ENCODE measurements at regions not wholly inside any gene's neighbourhood (a gene's known extent, or its start where the extent isn't known, plus 50 kb on each side); places are given as distances from the start of the nearest gene placed in this dataset.
"Not testable (repeated sequence)": the region's sequence is repeated elsewhere in the genome, so short reads cannot be mapped to it uniquely, and the experiment has no call there.

- not testable (repeated sequence) for TF ChIP-seq EZH2 (IDR thresholded peaks at IDR 0.05); POLR2AphosphoS5 (IDR thresholded peaks at IDR 0.05; ENCODE audit: borderline replicate concordance, low read depth, low read length)
Measured at GRCh38 chr6:86175149-86175548, 532.5 kb upstream of the SYNCRIP start.

Measured in SK-N-MC (cell line).